ENCODE measurements at regions not wholly inside any gene's neighbourhood (a gene's known extent, or its start where the extent isn't known, plus 50 kb on each side); places are given as distances from the start of the nearest gene placed in this dataset.

GRCh38 chr12:3990501-3991280, 117.5 kb upstream of the PARP11 start:
- no peak overlapping the region for H3K4me3 ChIP-seq
- no peak overlapping the region for H3K27ac ChIP-seq
- H3K27me3 ChIP-seq: peaks cover 0 to 5% of the 10 kb centered on the region in 2 donors
- H3K9me3 ChIP-seq: no peaks in the 10 kb centered on the region
- intact Hi-C loops (cut with DNase I; ENCODE audit: low total_unique reads): no loop called here
- no peak for DNase-seq (ENCODE audit: low spot score in 2 of 2)
- H3K36me3 ChIP-seq: no peaks in the 10 kb centered on the region
- no peak for TF ChIP-seq POLR2AphosphoS5 (IDR thresholded peaks at IDR 0.05)
- TF ChIP-seq POLR2A (IDR thresholded peaks at IDR 0.05): no peak
- TF ChIP-seq CTCF (IDR thresholded peaks at IDR 0.05): no peak
- H3K4me1 ChIP-seq: no peaks in the 10 kb centered on the region

- H3K27ac ChIP-seq: no peak overlapping the region
- TF ChIP-seq CTCF (IDR thresholded peaks at IDR 0.05) (no peak), POLR2AphosphoS5 (IDR thresholded peaks at IDR 0.05) (no peak), POLR2A (IDR thresholded peaks at IDR 0.05) (no peak)
- H3K4me3 ChIP-seq: no peak overlapping the region
- H3K4me1 ChIP-seq: no peaks in the 10 kb centered on the region
- H3K9me3 ChIP-seq: no peaks in the 10 kb centered on the region
- no peaks in the 10 kb centered on the region for H3K36me3 ChIP-seq
- DNase-seq (ENCODE audit: low spot score in 2 of 2): no peak
- intact Hi-C loops (cut with DNase I; ENCODE audit: low total_unique reads): no loop called here
- peaks cover 0 to 5% of the 10 kb centered on the region in 2 donors for H3K27me3 ChIP-seq
Observed at GRCh38 chr12:3989218-3989550, 116.0 kb upstream of the PARP11 start.

- H3K4me1 ChIP-seq: no peaks in the 10 kb centered on the region
- intact Hi-C loops (cut with DNase I; ENCODE audit: low total_unique reads): no loop called here
- peaks cover 0 to 5% of the 10 kb centered on the region in 2 donors for H3K27me3 ChIP-seq
- no peak for DNase-seq (ENCODE audit: low spot score in 2 of 2)
- H3K36me3 ChIP-seq: no peaks in the 10 kb centered on the region
- no peaks in the 10 kb centered on the region for H3K9me3 ChIP-seq
- H3K4me3 ChIP-seq: no peak overlapping the region
- no peak for TF ChIP-seq POLR2AphosphoS5 (IDR thresholded peaks at IDR 0.05)
- TF ChIP-seq POLR2A (IDR thresholded peaks at IDR 0.05): no peak
- TF ChIP-seq CTCF (IDR thresholded peaks at IDR 0.05): no peak
- H3K27ac ChIP-seq: no peak overlapping the region
Observed at GRCh38 chr12:3988519-3989217, 115.5 kb upstream of the PARP11 start.

GRCh38 chr12:3987571-3987970, 114.4 kb upstream of the PARP11 start:
- TF ChIP-seq POLR2AphosphoS5 (IDR thresholded peaks at IDR 0.05) (no peak), POLR2A (IDR thresholded peaks at IDR 0.05) (no peak), CTCF (IDR thresholded peaks at IDR 0.05) (no peak)
- no peak overlapping the region for H3K4me3 ChIP-seq
- no peaks in the 10 kb centered on the region for H3K36me3 ChIP-seq
- no peak for DNase-seq (ENCODE audit: low spot score in 2 of 2)
- no peaks in the 10 kb centered on the region for H3K27me3 ChIP-seq
- H3K27ac ChIP-seq: no peak overlapping the region
- H3K9me3 ChIP-seq: no peaks in the 10 kb centered on the region
- intact Hi-C loops (cut with DNase I; ENCODE audit: low total_unique reads): no loop called here
- H3K4me1 ChIP-seq: no peaks in the 10 kb centered on the region

GRCh38 chr12:3980504-3981272, 107.5 kb upstream of the PARP11 start:
- Histone ChIP-seq H3K36me3 (no peaks in the 10 kb centered on the region), H3K27me3 (no peaks in the 10 kb centered on the region), H3K27ac (no peak overlapping the region), H3K4me1 (no peaks in the 10 kb centered on the region), H3K9me3 (no peaks in the 10 kb centered on the region), H3K4me3 (no peak overlapping the region)
- DNase-seq (ENCODE audit: low spot score in 2 of 2): no peak
- intact Hi-C loops (cut with DNase I; ENCODE audit: low total_unique reads): no loop called here
- TF ChIP-seq POLR2AphosphoS5 (IDR thresholded peaks at IDR 0.05): no peak
- no peak for TF ChIP-seq POLR2A (IDR thresholded peaks at IDR 0.05)
- TF ChIP-seq CTCF (IDR thresholded peaks at IDR 0.05): no peak

Data from breast epithelium (tissue), 4 donors.